ELF-1 (cell line): ENCODE measurements at regions not wholly inside any gene's neighbourhood (a gene's known extent, or its start where the extent isn't known, plus 50 kb on each side); places are given as distances from the start of the nearest gene placed in this dataset.

Source experiments
- DNase-seq: peaks from one replicate; pipeline ENCODE4 v3.0.0-alpha.2; 2016; ENCODE audit warnings: low read depth, low spot score

DNA sequence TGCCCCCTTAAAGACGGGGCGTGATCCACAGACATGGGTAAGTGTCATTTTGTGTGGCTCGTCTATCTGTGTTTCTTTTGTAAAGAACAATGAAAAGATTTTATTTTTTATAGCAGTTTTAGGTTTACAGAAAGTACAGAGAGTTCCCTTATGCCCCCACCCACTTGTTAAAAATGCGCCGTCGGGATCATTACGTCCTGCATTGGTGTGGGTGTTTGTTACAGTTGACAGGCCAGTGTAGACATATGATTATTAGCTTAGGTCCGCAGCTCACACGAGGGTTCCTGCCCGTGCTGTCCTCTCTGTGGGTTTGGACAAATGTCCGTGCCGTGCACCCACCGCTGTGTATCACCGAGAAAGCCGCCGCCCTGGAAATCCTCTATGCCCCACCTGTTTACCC lies 50.5 kb downstream of the RGS12 start:
- no peak for DNase-seq

DNA sequence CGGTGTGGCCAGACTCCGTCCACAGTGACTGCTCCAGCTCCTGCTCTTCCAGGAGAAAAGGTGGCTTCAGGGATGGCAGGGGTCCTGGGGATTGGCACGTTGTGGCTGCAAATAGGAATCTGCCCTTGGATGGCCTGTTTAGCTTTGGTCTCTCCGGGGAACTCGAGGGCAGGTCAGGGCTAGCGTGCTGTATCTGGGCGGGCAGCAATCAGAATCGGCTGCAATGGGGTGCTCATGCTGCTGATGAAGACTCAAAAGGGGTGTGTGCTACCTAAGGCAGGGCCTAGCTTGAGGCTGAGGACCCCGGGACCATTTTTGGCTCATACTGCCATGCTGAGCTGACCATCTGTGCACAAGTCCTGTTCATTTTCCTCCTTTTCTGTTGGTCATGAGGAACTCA lies 51.3 kb downstream of the RGS12 start:
- no peak for DNase-seq

DNA sequence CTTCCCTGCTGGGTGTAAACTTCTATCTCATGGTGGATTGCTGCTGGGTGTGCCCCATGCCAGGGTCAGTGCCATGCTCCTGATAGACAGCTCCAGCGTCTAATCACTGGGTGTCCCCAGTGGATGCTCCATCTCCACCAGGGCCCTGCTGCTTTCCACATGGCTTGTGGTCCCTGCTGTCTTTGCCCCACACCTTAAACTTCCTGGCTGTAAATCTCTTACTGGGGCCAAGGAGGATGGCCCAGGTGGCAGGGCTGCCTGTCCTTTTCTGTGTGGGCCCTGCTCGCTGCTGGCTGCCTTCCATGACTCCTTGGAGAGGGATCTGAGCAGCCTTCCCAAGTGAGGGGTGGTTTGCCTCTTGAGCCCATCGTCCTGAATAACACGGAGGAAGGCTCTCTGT lies 51.8 kb downstream of the RGS12 start:
- DNase-seq: no peak

GRCh38 chr4:3345384-3345783 lies 52.6 kb downstream of the RGS12 start:
- DNase-seq: no peak

GRCh38 chr4:3346146-3346545 lies 53.3 kb downstream of the RGS12 start:
- no peak for DNase-seq

DNA sequence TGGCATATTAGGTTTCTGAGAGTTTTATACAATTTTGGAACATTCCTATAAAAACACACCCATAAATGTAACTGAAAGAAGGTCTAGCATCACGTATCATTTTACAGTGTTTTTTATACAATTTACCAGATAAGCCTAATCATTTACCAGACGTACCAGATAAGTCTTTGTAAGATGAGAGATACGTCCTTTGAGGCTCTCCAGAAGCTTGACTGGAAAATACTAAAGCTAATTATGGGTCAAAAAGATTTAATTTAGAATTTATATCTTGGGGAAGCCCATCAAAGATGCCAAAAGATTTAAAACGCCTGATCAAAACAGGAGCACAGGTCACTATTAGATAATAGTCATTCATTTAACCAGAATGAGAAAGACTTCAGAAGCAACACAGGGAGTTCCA lies 55.0 kb downstream of the RGS12 start:
- DNase-seq: no peak

- DNase-seq: no peak
Measured at GRCh38 chr4:3348621-3349020, 55.8 kb downstream of the RGS12 start.

GRCh38 chr4:3349116-3349515 lies 56.3 kb downstream of the RGS12 start:
- DNase-seq: no peak

DNA sequence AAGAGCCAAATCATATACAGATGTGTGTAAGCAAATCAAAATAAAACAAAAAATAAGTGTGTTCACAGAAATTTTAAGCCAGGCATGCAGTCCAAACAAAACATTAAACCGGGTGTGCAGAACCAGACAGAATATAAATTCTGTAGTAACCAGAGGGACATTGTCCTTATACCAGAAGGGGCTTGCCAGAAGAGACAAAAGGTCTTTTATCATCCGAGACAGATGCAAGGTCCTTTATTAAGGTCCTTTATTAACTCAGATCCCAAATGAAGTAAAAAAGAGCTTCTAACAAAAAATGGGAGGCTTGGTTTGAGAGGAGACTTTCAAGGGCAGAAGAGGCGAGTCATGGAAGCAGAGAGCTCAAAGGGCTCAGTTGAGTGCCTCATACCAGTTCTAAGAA lies 59.2 kb downstream of the RGS12 start:
- no peak for DNase-seq

DNA sequence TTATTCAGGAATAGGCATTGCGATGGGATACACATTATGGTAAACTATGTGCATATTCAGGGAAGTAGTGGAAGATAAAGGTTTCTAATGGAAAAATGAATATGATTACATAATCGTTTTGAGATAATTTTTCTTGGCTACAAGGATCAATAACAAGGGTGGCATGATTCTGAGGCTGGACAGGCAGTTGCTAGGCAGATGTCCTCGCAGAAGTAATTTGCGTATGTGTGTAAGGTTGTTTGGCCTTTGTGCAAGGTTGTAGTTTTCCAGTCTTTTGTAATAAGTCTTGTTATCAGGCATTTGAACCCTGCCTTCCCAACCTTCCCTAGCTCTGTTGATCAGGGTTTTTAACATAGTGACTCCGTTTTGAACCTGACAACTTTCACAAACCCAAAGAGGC lies 59.7 kb downstream of the RGS12 start:
- DNase-seq: no peak

GRCh38 chr4:3352941-3353594 lies 60.2 kb downstream of the RGS12 start:
- DNase-seq: no peak

- DNase-seq: no peak
Measured at GRCh38 chr4:3353752-3354454, 61.1 kb downstream of the RGS12 start.

DNA sequence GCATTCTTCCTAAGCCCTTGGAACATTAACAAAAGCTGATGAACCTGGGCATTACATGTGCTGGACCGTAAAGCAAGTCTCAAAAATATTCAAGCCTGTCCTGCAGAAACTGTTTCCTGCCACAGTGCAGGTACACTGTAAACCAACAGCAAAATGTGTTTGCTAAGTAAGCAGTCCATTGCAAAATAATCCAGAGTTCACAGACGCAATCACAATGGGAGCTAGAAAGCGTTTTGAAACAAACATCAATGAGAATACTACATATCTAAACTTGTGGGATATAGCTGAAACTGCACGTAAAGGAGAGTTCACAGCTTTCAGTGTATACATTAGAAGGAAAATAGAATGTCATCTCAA lies 61.6 kb downstream of the RGS12 start:
- DNase-seq: no peak

DNA sequence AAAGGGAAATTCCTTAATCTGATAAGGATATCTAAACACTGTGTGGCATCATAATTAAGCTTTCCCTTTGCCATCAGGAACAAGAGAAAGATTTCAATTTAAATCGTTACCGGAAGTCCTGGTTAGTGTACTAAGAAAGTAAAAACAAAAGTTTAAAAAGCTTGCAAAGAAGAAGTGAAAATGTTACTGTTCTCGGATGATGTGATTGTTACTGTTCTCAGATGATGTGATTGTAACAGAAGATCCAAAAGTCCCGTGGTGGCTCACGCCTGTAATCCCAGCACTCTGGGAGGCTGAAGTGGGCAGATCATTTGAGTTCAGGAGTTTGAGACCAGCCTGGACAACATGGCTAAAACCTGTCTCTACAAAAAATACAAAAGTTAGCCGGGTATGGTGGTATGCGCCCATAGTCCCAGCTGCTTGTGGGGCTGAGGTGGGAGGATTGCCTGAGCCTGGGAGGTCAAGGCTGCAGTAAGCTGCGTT lies 62.5 kb downstream of the RGS12 start:
- no peak for DNase-seq

- DNase-seq: no peak
Measured at GRCh38 chr4:3358656-3359055, 65.8 kb downstream of the RGS12 start.

GRCh38 chr4:3360777-3361176 lies 68.0 kb downstream of the RGS12 start:
- DNase-seq: no peak

GRCh38 chr4:3361406-3361805 lies 68.6 kb downstream of the RGS12 start:
- no peak for DNase-seq

- no peak for DNase-seq
Measured at GRCh38 chr4:3361896-3362295, 69.1 kb downstream of the RGS12 start.

DNA sequence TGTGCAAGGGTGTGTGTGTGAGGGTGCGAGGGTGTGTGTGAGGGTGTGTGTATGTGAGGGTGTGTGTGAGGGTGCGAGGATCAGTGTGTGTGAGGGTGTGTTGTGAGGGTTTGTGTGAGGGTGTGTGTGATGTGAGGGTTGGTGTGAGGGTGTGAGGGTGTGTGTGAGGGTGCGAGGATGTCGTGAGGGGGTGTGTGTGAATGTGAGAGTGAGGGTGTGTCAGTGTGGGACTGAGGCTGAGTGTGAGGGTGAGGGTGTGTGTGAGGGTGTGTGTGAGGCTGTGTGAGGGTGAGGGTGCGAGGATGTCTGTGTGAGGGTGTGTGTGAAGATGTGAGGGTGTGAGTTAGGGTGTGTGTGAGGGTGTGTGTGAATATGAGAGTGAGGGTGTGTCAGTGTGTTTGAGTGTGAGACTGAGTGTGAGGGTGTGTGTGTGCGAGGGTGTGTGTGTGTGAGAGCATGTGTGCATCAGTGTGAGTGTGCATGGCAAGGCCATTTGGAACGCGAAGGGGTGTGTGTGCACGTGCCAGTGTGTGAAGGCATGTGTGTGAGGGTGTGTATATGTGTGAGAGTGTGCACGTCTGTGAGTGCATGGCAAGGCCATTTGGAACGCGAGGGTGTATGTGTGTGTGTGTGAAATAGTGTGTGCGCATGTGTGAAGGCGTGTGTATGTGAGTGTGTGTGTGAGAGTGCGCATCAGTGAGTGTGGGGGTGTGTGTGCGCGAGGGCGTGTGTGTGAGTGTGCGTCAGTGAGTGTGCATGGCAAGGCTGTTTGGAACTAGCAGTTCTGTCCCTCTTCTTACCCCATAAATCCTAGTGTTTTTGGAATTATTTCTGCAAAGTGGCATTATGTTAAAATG lies 69.8 kb downstream of the RGS12 start:
- no peak for DNase-seq

DNA sequence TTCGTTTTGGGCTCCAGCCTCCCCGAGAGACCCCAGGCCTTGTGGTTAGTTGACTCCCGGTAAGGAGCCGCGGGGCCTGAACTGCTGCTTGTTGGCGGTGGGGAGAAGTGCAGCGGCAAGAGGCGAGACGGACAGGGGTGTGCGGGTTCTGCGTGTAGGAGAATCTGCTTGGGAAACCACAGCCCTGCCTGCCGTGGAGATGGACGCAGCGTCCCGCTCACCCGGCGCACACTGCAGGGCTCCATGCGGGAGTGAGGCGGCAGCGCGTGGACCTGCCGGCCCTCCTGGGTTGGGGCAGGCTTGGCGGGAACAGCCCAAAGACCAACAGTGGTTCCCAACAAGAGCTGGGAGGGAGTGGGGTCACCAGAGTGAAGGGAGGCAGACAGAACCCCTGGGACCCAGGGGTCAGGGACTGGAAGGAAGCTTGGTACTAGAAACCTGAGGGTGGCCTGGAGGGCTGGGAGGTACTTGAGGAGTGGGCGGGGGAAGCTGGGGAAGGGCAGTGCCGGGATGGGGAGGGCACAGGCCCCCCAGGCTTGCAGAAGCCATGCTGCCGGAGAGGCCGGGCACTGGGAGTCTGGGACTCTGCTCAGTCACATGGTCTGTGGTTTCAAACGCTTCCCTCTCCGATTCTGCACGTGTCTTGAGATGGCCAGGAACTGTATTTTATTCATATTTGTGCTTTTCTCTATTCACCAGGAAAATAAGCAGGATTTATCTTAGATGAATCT lies 70.8 kb downstream of the RGS12 start:
- no peak for DNase-seq

- no peak for DNase-seq
Measured at GRCh38 chr4:3364199-3364598, 71.4 kb downstream of the RGS12 start.
